Gastroesophageal sphincter (tissue), 4 donors: ENCODE measurements at regions not wholly inside any gene's neighbourhood (a gene's known extent, or its start where the extent isn't known, plus 50 kb on each side); places are given as distances from the start of the nearest gene placed in this dataset.

Experiments used
- ATAC-seq: fragments of 150-250 bp; one replicate; pipeline ENCODE4 v1.9.1; 2016; ENCODE audit warnings: mild to moderate bottlenecking, moderate library complexity
- H3K27ac ChIP-seq, 4 donors: fragments of 200-600 bp; sonication (generic) in 3 of 4; 1 replicate in 3 of 4; 2 replicates in 1 of 4; pipeline ENCODE4 v1.5.1; 2016 to 2019
- H3K27me3 ChIP-seq: fragments of 200-600 bp; sonication (generic); one replicate; pipeline ENCODE4 v1.5.1; 2019
- H3K36me3 ChIP-seq, 2 donors: fragments of 200-600 bp; sonication (generic); one replicate each; pipeline ENCODE4 v1.5.1; 2019; ENCODE audit warnings: control low read depth in 1 of 2
- H3K4me1 ChIP-seq, 3 donors: fragments of 200-600 bp; sonication (generic); 1 replicate in 2 of 3; 2 replicates in 1 of 3; pipeline ENCODE4 v1.5.1; 2016 to 2019; ENCODE audit warnings: control low read depth in 2 of 3
- H3K4me3 ChIP-seq, 2 donors: fragments of 200-600 bp; sonication (generic); one replicate each; pipeline ENCODE4 v1.5.1; 2019; ENCODE audit warnings: mild to moderate bottlenecking in 1 of 2, moderate library complexity in 1 of 2
- H3K9me3 ChIP-seq, 3 donors: fragments of 200-600 bp; sonication (generic); one replicate each; pipeline ENCODE4 v1.5.1; 2017 to 2019; ENCODE audit warnings: control low read depth in 2 of 3
- EP300 ChIP-seq: sonication (generic); formaldehyde crosslinking; IDR thresholded peaks from one replicate; pipeline ENCODE4 v1.6.1; 2017; ENCODE audit warnings: antibody characterized with exemption, mild to moderate bottlenecking
- POLR2A ChIP-seq, 2 donors: fragments of 450-650 bp; IDR thresholded peaks; one replicate each; pipeline ENCODE4 v1.6.1; 2017; ENCODE audit warnings: antibody characterized with exemption in 2 of 2, mild to moderate bottlenecking in 2 of 2, moderate library complexity in 1 of 2
- POLR2AphosphoS5 ChIP-seq: sonication (generic); formaldehyde crosslinking; IDR thresholded peaks from one replicate; pipeline ENCODE4 v1.6.1; 2017; ENCODE audit warnings: antibody characterized with exemption
- WGBS, 2 donors: methylation state at CpG; one replicate each; pipeline ENCODE4 v1.1.5; 2018; ENCODE audit warnings: low coverage in 1 of 2; 5-methylcytosine and 5-hydroxymethylcytosine counted together
- TF ChIP-seq, protein P1 (sequence below), 4 experiments: fragments of 200-600 bp in 2 of 4; fragments of 450-650 bp in 2 of 4; sonication (generic) in 1 of 4; IDR thresholded peaks; one replicate each; pipeline ENCODE4 v1.5.1; 2017 to 2019; ENCODE audit warnings: antibody characterized with exemption in 4 of 4, mild to moderate bottlenecking in 2 of 4, moderate library complexity in 2 of 4

DNA sequence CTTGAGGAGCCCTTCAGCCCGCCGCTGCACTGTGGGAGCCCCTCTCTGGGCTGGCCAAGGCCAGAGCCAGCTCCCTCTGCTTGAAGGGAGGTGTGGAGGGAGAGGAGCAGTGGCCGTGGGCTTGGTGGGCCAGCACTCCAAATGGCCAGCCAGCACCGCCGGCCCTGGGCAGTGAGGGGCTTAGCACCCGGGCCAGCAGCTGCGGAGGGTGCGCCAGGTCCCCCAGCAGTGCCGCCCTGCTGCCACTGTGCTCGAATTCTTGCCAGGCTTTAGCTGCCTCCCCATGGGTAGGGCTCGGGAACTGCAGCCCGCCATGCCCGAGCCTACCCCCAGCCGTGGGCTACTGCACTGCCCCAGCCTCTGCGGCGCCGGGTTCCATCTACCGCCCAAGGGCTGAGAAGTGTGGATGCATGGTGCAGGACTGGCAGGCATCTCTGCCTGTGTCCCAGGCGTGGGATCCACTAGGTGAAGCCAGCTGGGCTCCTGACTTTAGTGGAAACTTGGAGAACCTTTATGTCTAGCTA lies 82.7 kb downstream of the KCNA4 start:
- no peaks in the 10 kb centered on the region for H3K27me3 ChIP-seq
- TF ChIP-seq, protein P1, sequence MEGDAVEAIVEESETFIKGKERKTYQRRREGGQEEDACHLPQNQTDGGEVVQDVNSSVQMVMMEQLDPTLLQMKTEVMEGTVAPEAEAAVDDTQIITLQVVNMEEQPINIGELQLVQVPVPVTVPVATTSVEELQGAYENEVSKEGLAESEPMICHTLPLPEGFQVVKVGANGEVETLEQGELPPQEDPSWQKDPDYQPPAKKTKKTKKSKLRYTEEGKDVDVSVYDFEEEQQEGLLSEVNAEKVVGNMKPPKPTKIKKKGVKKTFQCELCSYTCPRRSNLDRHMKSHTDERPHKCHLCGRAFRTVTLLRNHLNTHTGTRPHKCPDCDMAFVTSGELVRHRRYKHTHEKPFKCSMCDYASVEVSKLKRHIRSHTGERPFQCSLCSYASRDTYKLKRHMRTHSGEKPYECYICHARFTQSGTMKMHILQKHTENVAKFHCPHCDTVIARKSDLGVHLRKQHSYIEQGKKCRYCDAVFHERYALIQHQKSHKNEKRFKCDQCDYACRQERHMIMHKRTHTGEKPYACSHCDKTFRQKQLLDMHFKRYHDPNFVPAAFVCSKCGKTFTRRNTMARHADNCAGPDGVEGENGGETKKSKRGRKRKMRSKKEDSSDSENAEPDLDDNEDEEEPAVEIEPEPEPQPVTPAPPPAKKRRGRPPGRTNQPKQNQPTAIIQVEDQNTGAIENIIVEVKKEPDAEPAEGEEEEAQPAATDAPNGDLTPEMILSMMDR (IDR thresholded peaks at IDR 0.05), result no peak
- no peak for TF ChIP-seq POLR2A (IDR thresholded peaks at IDR 0.05)
- TF ChIP-seq EP300, result no peak
- no peak for TF ChIP-seq POLR2AphosphoS5
- ATAC-seq, result no peak
- no peaks in the 10 kb centered on the region for H3K36me3 ChIP-seq
- no peak overlapping the region for H3K4me3 ChIP-seq
- 83% methylated on average over 1 of the region's 19 CpGs; no CpG with 5 or more reads in 1 of the 2 donors for WGBS, 2 donors
- H3K4me1 ChIP-seq, result no peaks in the 10 kb centered on the region
- H3K27ac ChIP-seq, result no peak overlapping the region
- peaks cover 0 to 10% (median 0%) of the 10 kb centered on the region in 3 donors for H3K9me3 ChIP-seq

DNA sequence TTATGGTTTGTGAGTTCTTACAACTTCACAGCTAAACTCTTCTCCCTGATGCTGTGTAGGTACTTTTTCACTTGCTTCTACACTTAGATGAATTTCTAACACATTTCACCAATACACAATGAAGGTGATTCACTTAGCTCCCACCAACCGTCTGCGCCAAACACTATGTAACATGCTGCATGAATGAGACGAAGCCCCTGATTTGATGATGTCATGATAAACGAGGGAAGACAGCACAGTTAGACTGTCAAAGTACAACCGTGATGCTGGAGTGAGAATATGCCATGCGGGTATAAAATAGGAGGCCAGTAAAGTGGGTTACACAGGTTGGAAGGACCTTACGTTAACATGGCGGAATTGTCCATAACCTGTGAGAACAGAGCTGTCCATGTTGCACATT lies 100.8 kb downstream of the KCNA4 start:
- Histone ChIP-seq H3K27me3 (no peaks in the 10 kb centered on the region), H3K9me3 (no peaks in the 10 kb centered on the region), H3K4me3 (no peak overlapping the region), H3K4me1 (no peaks in the 10 kb centered on the region), H3K27ac (no peak overlapping the region), H3K36me3 (no peaks in the 10 kb centered on the region)
- 80 to 91% methylated on average over 8 of the region's 8 CpGs for WGBS, 2 donors
- ATAC-seq, result no peak
- TF ChIP-seq, protein P1 (IDR thresholded peaks at IDR 0.05), result no peak
- TF ChIP-seq EP300, result no peak

DNA sequence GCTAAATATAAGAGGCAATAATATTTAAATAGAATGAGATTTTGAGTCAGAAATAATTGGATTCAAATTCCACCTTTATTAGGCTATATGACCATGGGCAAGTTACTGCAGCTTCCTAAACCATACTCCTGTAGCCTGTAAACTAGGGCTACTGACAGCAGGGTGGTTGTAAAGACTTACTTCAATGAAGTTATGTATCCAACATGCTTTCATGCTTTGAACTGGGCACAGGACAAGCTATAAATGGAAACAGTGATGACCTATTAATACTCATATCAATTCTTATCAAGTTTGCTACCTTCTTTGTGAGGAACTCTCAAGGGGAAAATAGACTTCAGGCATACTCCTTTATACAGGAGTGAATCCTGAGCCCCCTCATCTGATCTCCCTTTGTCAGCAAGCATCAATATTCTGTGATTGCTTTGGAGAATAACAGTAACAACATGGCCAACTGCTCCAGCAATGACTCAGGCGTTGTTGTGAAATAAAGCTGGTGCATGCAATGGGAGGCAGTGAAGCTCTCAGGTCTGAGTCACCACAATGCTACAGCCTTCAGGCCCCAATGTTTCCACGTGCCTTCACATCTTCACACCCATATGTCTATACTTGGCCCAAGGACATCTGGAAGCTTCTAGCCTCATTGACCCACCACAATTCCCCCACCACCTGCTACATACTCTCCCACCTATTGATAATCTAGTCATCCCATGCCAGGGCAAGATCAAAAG lies 102.5 kb downstream of the KCNA4 start:
- Histone ChIP-seq H3K27ac (no peak overlapping the region), H3K27me3 (no peaks in the 10 kb centered on the region), H3K9me3 (no peaks in the 10 kb centered on the region), H3K4me1 (no peaks in the 10 kb centered on the region), H3K36me3 (no peaks in the 10 kb centered on the region), H3K4me3 (no peak overlapping the region)
- no peak for ATAC-seq
- TF ChIP-seq POLR2A (IDR thresholded peaks at IDR 0.05) (no peak), POLR2AphosphoS5 (no peak), EP300 (no peak)
- TF ChIP-seq, protein P1 (IDR thresholded peaks at IDR 0.05), result no peak
- 86 to 100% methylated on average over 1 to 2 of the region's 2 CpGs for WGBS, 2 donors

DNA sequence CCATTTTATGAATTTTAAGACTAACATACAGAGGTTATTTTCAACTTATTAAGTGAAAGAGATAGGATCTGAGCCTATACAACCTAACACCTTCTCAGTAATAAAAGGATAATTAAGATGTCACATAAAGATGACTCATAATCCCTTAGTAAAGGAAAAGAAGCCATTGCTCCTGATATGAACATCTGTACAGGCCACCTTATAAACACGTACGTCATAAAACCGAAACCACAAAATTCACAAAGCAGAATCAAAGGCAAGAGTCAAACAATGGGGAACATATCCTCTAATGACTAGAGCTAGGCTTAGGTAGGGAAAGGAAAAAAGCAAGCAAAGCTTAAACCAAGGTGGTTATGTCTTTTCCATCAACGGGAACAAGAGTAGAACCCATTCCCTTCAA lies 103.5 kb downstream of the KCNA4 start:
- H3K4me1 ChIP-seq, result no peaks in the 10 kb centered on the region
- no peaks in the 10 kb centered on the region for H3K27me3 ChIP-seq
- TF ChIP-seq, protein P1 (IDR thresholded peaks at IDR 0.05), result no peak
- no peak for TF ChIP-seq POLR2A (IDR thresholded peaks at IDR 0.05)
- H3K36me3 ChIP-seq, result no peaks in the 10 kb centered on the region
- no peak for ATAC-seq
- no peak overlapping the region for H3K4me3 ChIP-seq
- H3K9me3 ChIP-seq, result no peaks in the 10 kb centered on the region
- H3K27ac ChIP-seq, result no peak overlapping the region
- WGBS, 2 donors, result 84 to 86% methylated on average over 4 of the region's 4 CpGs

DNA sequence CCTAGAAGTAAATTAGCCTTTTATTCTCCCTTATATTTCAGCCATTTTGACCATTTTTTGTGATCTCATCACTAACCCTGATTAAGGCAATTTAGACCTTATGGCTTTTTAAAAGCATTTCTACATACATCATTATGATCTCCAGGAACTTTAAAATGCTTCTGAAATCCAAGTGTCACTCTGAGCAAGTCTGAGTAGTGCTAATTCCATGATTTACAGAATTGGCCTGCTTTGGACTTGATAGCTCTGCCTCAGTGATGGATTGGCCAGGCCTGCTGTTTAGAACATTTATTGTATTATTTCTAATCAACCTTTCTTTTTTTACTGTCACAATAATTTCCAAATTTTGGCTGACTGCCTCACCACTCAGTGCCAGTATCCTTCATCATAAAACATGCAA lies 116.4 kb downstream of the KCNA4 start:
- Histone ChIP-seq H3K27ac (no peak overlapping the region), H3K9me3 (peaks cover 0 to 5% (median 0%) of the 10 kb centered on the region in 3 donors), H3K4me3 (no peak overlapping the region), H3K4me1 (no peaks in the 10 kb centered on the region), H3K36me3 (no peaks in the 10 kb centered on the region), H3K27me3 (no peaks in the 10 kb centered on the region)
- no peak for ATAC-seq
- TF ChIP-seq POLR2A (IDR thresholded peaks at IDR 0.05) (no peak), EP300 (no peak), POLR2AphosphoS5 (no peak)
- TF ChIP-seq, protein P1 (IDR thresholded peaks at IDR 0.05), result no peak
